Fibroblast of the aortic adventitia (primary cell): ENCODE measurements at regions not wholly inside any gene's neighbourhood (a gene's known extent, or its start where the extent isn't known, plus 50 kb on each side); places are given as distances from the start of the nearest gene placed in this dataset.

Experiments
- DNase-seq: peaks from one replicate; pipeline ENCODE4 v3.0.0-alpha.2; 2010; ENCODE audit warnings: low read depth
- H3K4me3 ChIP-seq: 2 replicates; pipeline ENCODE4 v1.5.1; 2011; ENCODE audit warnings: low read depth, mild to moderate bottlenecking, control low read depth, low read length, moderate library complexity
- CTCF ChIP-seq: IDR thresholded peaks from 2 replicates; pipeline ENCODE4 v1.5.1; 2011; ENCODE audit warnings: mild to moderate bottlenecking, low read length, control low read depth, inconsistent platforms; ENCODE audit not compliant: insufficient read depth

GRCh38 chrX:10051866-10052480, 84.8 kb downstream of the CLDN34 start:
- TF ChIP-seq CTCF: no peak
- no peak for DNase-seq

GRCh38 chrX:10052906-10053625, 85.9 kb downstream of the CLDN34 start:
- TF ChIP-seq CTCF: no peak
- H3K4me3 ChIP-seq: no peak overlapping the region
- DNase-seq: peak; percentile 32

More at GRCh38 chrX:10051866-10052480, 84.8 kb downstream of the CLDN34 start:
- H3K4me3 ChIP-seq: no peak overlapping the region

- TF ChIP-seq CTCF: no peak
- no peak overlapping the region for H3K4me3 ChIP-seq
- no peak for DNase-seq
Observed at GRCh38 chrX:10054396-10054795, 87.2 kb downstream of the CLDN34 start.

GRCh38 chrX:10055430-10055829, 88.3 kb downstream of the CLDN34 start:
- H3K4me3 ChIP-seq: no peak overlapping the region
- DNase-seq: no peak
- no peak for TF ChIP-seq CTCF

GRCh38 chrX:10062352-10062751, 94.4 kb upstream of the CLCN4 start:
- no peak for TF ChIP-seq CTCF
- no peak for DNase-seq
- H3K4me3 ChIP-seq: no peak overlapping the region

- no peak overlapping the region for H3K4me3 ChIP-seq
- no peak for DNase-seq
- no peak for TF ChIP-seq CTCF
Observed at GRCh38 chrX:10062980-10063379, 93.8 kb upstream of the CLCN4 start.
